Adrenal gland (tissue), 9 donors: ENCODE measurements at regions not wholly inside any gene's neighbourhood (a gene's known extent, or its start where the extent isn't known, plus 50 kb on each side); places are given as distances from the start of the nearest gene placed in this dataset.
"Not testable (repeated sequence)": the region's sequence is repeated elsewhere in the genome, so short reads cannot be mapped to it uniquely, and the experiment has no call there.

Experiments used
- DNase-seq, 7 donors: peaks; one replicate each; pipeline ENCODE4 v3.0.0-alpha.2; 2019 to 2020
- H3K27ac ChIP-seq, 5 donors: fragments of 200-600 bp; sonication (generic) in 4 of 5; 1 replicate in 3 of 5; 2 replicates in 2 of 5; pipeline versions ENCODE4 v1.5.1 to v1.8.0; 2016 to 2020; ENCODE audit warnings: mild to moderate bottlenecking in 1 of 5
- H3K27me3 ChIP-seq: fragments of 200-600 bp; 2 replicates; pipeline ENCODE4 v1.8.0; 2021
- H3K36me3 ChIP-seq, 2 donors: fragments of 200-600 bp; replicated peaks in 1 of 2; 1 replicate in 1 of 2; 2 replicates in 1 of 2; pipeline versions ENCODE4 v1.5.1 to v1.8.0; 2018 to 2022
- H3K4me1 ChIP-seq, 2 donors: fragments of 200-600 bp; replicated peaks in 1 of 2; 1 replicate in 1 of 2; 2 replicates in 1 of 2; pipeline versions ENCODE4 v1.5.1 to v1.8.0; 2018 to 2021
- H3K4me3 ChIP-seq, 4 donors: fragments of 200-600 bp; sonication (generic) in 3 of 4; one replicate each; pipeline ENCODE4 v1.5.1; 2016 to 2018
- H3K9me3 ChIP-seq, 3 donors: fragments of 200-600 bp; sonication (generic) in 1 of 3; replicated peaks in 1 of 3; 1 replicate in 2 of 3; 2 replicates in 1 of 3; pipeline versions ENCODE4 v1.5.1 to v1.8.0; 2016 to 2021
- POLR2A ChIP-seq, 2 donors: fragments of 450-650 bp; IDR thresholded peaks; one replicate each; pipeline ENCODE4 v1.6.1; 2017; ENCODE audit warnings: antibody characterized with exemption in 2 of 2, mild to moderate bottlenecking in 2 of 2, moderate library complexity in 1 of 2
- WGBS, 4 donors: extraction: QIAGEN DNeasy Blood & Tissue Kit in 2 of 4; methylation state at CpG; one replicate each; pipeline versions ENCODE4 v1.1.5 to v1.1.7; 2013 to 2017; 5-methylcytosine and 5-hydroxymethylcytosine counted together
- intact Hi-C, 2 donors: fragments of 100-400 bp; cut with DNase I; formaldehyde crosslinking; loops; one replicate each; pipeline versions ENCODE4 v1.14.1 to v1.15.0; 2022 to 2023
- TF ChIP-seq, protein P1 (sequence below), 6 experiments: fragments of 450-650 bp in 4 of 6; fragments of 200-600 bp in 2 of 6; sonication (generic) in 1 of 6; IDR thresholded peaks; 1 replicate in 5 of 6; 2 replicates in 1 of 6; pipeline versions ENCODE4 v1.5.1 to v1.8.0; 2016 to 2021; ENCODE audit warnings: antibody characterized with exemption in 6 of 6, mild to moderate bottlenecking in 2 of 6, moderate library complexity in 1 of 6
- donor health status: healthy with polysubstance abuse.
- donor health status: Bipolar disorder and iron deficiency.
- donor health status: DM: yes; HTN: yes; CAD: no.
- donor health status: DM: no; HTN: no; CAD: no.
- donor health status: DM: no; HTN: no; CAD: no.

DNA sequence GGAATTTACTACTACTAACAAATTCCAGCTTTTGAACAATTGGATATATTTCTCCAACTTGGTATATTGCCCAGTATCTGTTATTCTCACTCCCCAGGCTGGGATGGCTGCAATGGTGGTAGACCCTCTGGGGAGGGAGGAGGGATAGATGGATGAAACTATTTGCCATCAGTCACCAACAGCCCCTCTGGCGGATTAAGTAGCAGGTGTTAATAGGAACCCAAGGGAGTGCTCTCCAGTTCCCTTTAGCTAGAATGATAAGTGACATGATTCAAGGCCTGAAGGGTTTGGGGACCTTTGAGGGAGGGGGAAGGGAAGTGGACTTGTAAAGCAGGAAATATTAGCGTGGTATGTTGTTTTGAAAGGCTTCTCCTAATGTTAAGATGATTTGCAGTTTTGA is 824.0 kb upstream of the ARRDC3 start:
- no peak for DNase-seq

GRCh38 chr5:92206681-92207080 is 823.6 kb upstream of the ARRDC3 start:
- H3K4me1 ChIP-seq: no peaks in the 10 kb centered on the region
- TF ChIP-seq, protein P1, sequence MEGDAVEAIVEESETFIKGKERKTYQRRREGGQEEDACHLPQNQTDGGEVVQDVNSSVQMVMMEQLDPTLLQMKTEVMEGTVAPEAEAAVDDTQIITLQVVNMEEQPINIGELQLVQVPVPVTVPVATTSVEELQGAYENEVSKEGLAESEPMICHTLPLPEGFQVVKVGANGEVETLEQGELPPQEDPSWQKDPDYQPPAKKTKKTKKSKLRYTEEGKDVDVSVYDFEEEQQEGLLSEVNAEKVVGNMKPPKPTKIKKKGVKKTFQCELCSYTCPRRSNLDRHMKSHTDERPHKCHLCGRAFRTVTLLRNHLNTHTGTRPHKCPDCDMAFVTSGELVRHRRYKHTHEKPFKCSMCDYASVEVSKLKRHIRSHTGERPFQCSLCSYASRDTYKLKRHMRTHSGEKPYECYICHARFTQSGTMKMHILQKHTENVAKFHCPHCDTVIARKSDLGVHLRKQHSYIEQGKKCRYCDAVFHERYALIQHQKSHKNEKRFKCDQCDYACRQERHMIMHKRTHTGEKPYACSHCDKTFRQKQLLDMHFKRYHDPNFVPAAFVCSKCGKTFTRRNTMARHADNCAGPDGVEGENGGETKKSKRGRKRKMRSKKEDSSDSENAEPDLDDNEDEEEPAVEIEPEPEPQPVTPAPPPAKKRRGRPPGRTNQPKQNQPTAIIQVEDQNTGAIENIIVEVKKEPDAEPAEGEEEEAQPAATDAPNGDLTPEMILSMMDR (IDR thresholded peaks at IDR 0.05): no peak
- no peak for TF ChIP-seq POLR2A (IDR thresholded peaks at IDR 0.05)
- H3K9me3 ChIP-seq: no peaks in the 10 kb centered on the region
- intact Hi-C loops: no loop called here
- WGBS, 4 donors: 76 to 81% (median 79%) methylated on average over 5 of the region's 5 CpGs
- no peaks in the 10 kb centered on the region for H3K27me3 ChIP-seq
- H3K27ac ChIP-seq: no peak overlapping the region
- no peaks in the 10 kb centered on the region for H3K36me3 ChIP-seq
- DNase-seq: no peak
- H3K4me3 ChIP-seq: no peak overlapping the region

More for the DNA sequence above, 824.0 kb upstream of the ARRDC3 start:
- no peaks in the 10 kb centered on the region for H3K36me3 ChIP-seq
- no peak overlapping the region for H3K27ac ChIP-seq
- no peaks in the 10 kb centered on the region for H3K27me3 ChIP-seq
- no peaks in the 10 kb centered on the region for H3K9me3 ChIP-seq
- TF ChIP-seq POLR2A (IDR thresholded peaks at IDR 0.05): no peak
- TF ChIP-seq, protein P1 (IDR thresholded peaks at IDR 0.05): no peak
- no peak overlapping the region for H3K4me3 ChIP-seq
- no peaks in the 10 kb centered on the region for H3K4me1 ChIP-seq
- WGBS, 4 donors: 40 to 59% (median 48%) methylated on average over 2 of the region's 2 CpGs
- intact Hi-C loops: no loop called here

DNA sequence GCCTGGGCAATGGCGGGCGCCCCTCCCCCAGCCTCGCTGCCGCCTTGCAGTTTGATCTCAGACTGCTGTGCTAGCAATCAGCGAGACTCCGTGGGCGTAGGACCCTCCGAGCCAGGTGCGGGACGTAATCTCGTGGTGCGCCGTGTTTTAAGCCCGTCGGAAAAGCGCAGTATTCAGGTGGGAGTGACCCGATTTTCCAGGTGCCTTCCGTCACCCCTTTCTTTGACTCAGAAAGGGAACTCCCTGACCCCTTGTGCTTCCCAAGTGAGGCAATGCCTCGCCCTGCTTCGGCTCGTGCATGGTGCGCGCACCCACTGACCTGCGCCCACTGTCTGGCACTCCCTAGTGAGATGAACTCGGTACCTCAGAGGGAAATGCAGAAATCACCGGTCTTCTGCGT is 815.9 kb upstream of the ARRDC3 start:
- H3K27me3 ChIP-seq, intact Hi-C loops, H3K4me3 ChIP-seq, H3K9me3 ChIP-seq, H3K36me3 ChIP-seq, H3K4me1 ChIP-seq, DNase-seq, H3K27ac ChIP-seq: not testable (repeated sequence)
- 83 to 94% (median 88%) methylated on average over 19 to 24 of the region's 27 CpGs for WGBS, 4 donors

GRCh38 chr5:92181656-92182055 is 798.5 kb upstream of the ARRDC3 start:
- 58 to 74% (median 65%) methylated on average over 1 of the region's 1 CpG for WGBS, 4 donors
- H3K4me3 ChIP-seq: no peak overlapping the region
- no peak for TF ChIP-seq POLR2A (IDR thresholded peaks at IDR 0.05)
- TF ChIP-seq, protein P1 (IDR thresholded peaks at IDR 0.05): no peak
- H3K4me1 ChIP-seq: no peaks in the 10 kb centered on the region
- H3K36me3 ChIP-seq: no peaks in the 10 kb centered on the region
- no peak for DNase-seq
- no peak overlapping the region for H3K27ac ChIP-seq
- H3K27me3 ChIP-seq: no peaks in the 10 kb centered on the region
- H3K9me3 ChIP-seq: no peaks in the 10 kb centered on the region
- intact Hi-C loops: no loop called here

- intact Hi-C loops: no loop called here
- Histone ChIP-seq H3K36me3 (no peaks in the 10 kb centered on the region), H3K27me3 (no peaks in the 10 kb centered on the region), H3K27ac (no peak overlapping the region), H3K4me3 (no peak overlapping the region), H3K4me1 (no peaks in the 10 kb centered on the region), H3K9me3 (no peaks in the 10 kb centered on the region)
- DNase-seq: no peak
- TF ChIP-seq POLR2A (IDR thresholded peaks at IDR 0.05): no peak
- TF ChIP-seq, protein P1 (IDR thresholded peaks at IDR 0.05): no peak
Observed at GRCh38 chr5:92180391-92180790, 797.3 kb upstream of the ARRDC3 start.
